ENCODE measurements at regions not wholly inside any gene's neighbourhood (a gene's known extent, or its start where the extent isn't known, plus 50 kb on each side); places are given as distances from the start of the nearest gene placed in this dataset.

- no peak for ATAC-seq
Measured at GRCh38 chr1:193310564-193310963, 124.2 kb upstream of the B3GALT2 start.

GRCh38 chr1:193309936-193310475 lies 123.6 kb upstream of the B3GALT2 start:
- TF ChIP-seq ZC3H10 (CRISPR knock-in tag; IDR thresholded peaks at IDR 0.05), result no peak
- no peak for TF ChIP-seq ZFP30 (CRISPR knock-in tag; IDR thresholded peaks at IDR 0.05)
- TF ChIP-seq ZFP3 (CRISPR knock-in tag; IDR thresholded peaks at IDR 0.05), result no peak
- TF ChIP-seq ARNTL (CRISPR knock-in tag; IDR thresholded peaks at IDR 0.05; ENCODE audit: borderline replicate concordance, low read depth), result no peak
- TF ChIP-seq TCF4 (CRISPR knock-in tag; IDR thresholded peaks at IDR 0.05; ENCODE audit: borderline replicate concordance), result no peak
- TF ChIP-seq ZNF70 (CRISPR knock-in tag; IDR thresholded peaks at IDR 0.05), result no peak
- no peak for TF ChIP-seq RARB (CRISPR knock-in tag; IDR thresholded peaks at IDR 0.05)
- no peak for TF ChIP-seq ZNF565 (CRISPR knock-in tag; conservative IDR thresholded peaks at IDR 0.05; ENCODE audit: low read depth)
- no peak for TF ChIP-seq GLIS3 (CRISPR knock-in tag; IDR thresholded peaks at IDR 0.05)
- TF ChIP-seq SNAI2 (CRISPR knock-in tag; IDR thresholded peaks at IDR 0.05), result no peak
- no peak for ATAC-seq

More at GRCh38 chr1:193310564-193310963, 124.2 kb upstream of the B3GALT2 start:
- no peak for TF ChIP-seq POU6F1 (CRISPR knock-in tag; IDR thresholded peaks at IDR 0.05; ENCODE audit: borderline replicate concordance, low read depth)
- TF ChIP-seq ZNF8 (CRISPR knock-in tag; IDR thresholded peaks at IDR 0.05), result no peak
- TF ChIP-seq BACH2 (CRISPR knock-in tag; IDR thresholded peaks at IDR 0.05; ENCODE audit: borderline replicate concordance), result no peak
- no peak for TF ChIP-seq CSDC2 (CRISPR knock-in tag; IDR thresholded peaks at IDR 0.05)
- no peak for TF ChIP-seq SNAI2 (CRISPR knock-in tag; IDR thresholded peaks at IDR 0.05)
- TF ChIP-seq TOX (CRISPR knock-in tag; IDR thresholded peaks at IDR 0.05; ENCODE audit: borderline replicate concordance), result no peak
- no peak for TF ChIP-seq ZC3H10 (CRISPR knock-in tag; IDR thresholded peaks at IDR 0.05)

- ATAC-seq, result no peak
- TF ChIP-seq TOX (CRISPR knock-in tag; IDR thresholded peaks at IDR 0.05; ENCODE audit: borderline replicate concordance) (no peak), ZNF70 (CRISPR knock-in tag; IDR thresholded peaks at IDR 0.05) (no peak), OSR1 (CRISPR knock-in tag; IDR thresholded peaks at IDR 0.05) (no peak), CSDC2 (CRISPR knock-in tag; IDR thresholded peaks at IDR 0.05) (no peak), BACH2 (CRISPR knock-in tag; IDR thresholded peaks at IDR 0.05; ENCODE audit: borderline replicate concordance) (no peak), CREB5 (CRISPR knock-in tag; IDR thresholded peaks at IDR 0.05; ENCODE audit: low read depth) (no peak), ZNF565 (CRISPR knock-in tag; conservative IDR thresholded peaks at IDR 0.05; ENCODE audit: low read depth) (no peak), ISL1 (CRISPR knock-in tag; IDR thresholded peaks at IDR 0.05) (no peak), CSRNP3 (CRISPR knock-in tag; IDR thresholded peaks at IDR 0.05) (no peak), GLIS3 (CRISPR knock-in tag; IDR thresholded peaks at IDR 0.05) (no peak), TSHZ2 (CRISPR knock-in tag; IDR thresholded peaks at IDR 0.05) (no peak), ZFP3 (CRISPR knock-in tag; IDR thresholded peaks at IDR 0.05) (no peak), ZC3H10 (CRISPR knock-in tag; IDR thresholded peaks at IDR 0.05) (no peak)
Measured at GRCh38 chr1:193308438-193308837, 122.0 kb upstream of the B3GALT2 start.

GRCh38 chr1:193306430-193306829 lies 120.0 kb upstream of the B3GALT2 start:
- ATAC-seq, result no peak
- no peak for TF ChIP-seq TSHZ2 (CRISPR knock-in tag; IDR thresholded peaks at IDR 0.05)
- no peak for TF ChIP-seq CREB5 (CRISPR knock-in tag; IDR thresholded peaks at IDR 0.05; ENCODE audit: low read depth)
- no peak for TF ChIP-seq ARNTL (CRISPR knock-in tag; IDR thresholded peaks at IDR 0.05; ENCODE audit: borderline replicate concordance, low read depth)
- TF ChIP-seq CSDC2 (CRISPR knock-in tag; IDR thresholded peaks at IDR 0.05), result no peak
- TF ChIP-seq SNAI2 (CRISPR knock-in tag; IDR thresholded peaks at IDR 0.05), result no peak
- no peak for TF ChIP-seq TCF4 (CRISPR knock-in tag; IDR thresholded peaks at IDR 0.05; ENCODE audit: borderline replicate concordance)
- TF ChIP-seq ZNF70 (CRISPR knock-in tag; IDR thresholded peaks at IDR 0.05), result no peak
